ENCODE measurements at regions not wholly inside any gene's neighbourhood (a gene's known extent, or its start where the extent isn't known, plus 50 kb on each side); places are given as distances from the start of the nearest gene placed in this dataset.

DNA sequence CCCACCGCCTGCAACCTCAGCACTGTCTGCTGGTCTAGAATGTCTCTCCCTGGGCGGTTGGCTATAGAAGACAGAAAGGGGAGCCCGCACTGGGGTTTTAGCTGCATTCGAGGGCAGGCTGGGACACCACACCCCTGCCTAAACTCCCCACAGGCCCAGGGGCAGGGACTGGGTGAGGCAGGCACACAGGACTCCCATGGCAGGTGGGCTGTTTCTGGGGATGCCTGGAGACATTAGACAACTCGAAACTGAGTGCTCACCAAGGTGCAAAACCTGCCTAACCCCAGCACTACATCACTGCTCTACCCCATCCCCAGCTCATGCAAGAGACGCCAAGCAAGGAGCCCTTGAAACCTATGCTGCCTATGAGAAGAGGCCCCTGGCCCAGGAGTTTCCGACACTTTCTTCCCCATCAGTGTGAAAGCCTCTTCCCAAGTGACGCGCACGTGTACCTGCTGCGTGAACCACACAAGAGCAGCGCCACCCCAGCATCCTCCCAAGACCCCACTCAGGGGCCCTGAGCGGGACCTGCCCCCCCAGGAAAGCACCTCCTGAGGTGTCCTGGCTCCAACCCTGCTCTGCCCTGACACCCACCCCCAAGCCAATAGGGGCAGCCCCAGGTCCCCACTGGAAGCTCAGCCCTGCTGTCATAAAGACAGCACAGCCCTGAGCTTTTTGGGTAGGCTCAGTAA lies 121.2 kb downstream of the TUBA3C start:
- ATAC-seq (no peak), DNase-seq (ENCODE audit: low spot score) (no peak)
- H3K27me3 Mint-ChIP-seq (ENCODE audit: insufficient read depth, low read depth, poor library complexity), result peaks cover 6% of the 10 kb centered on the region
- Histone ChIP-seq H3K4me1 (ENCODE audit: insufficient read depth) (no peaks in the 10 kb centered on the region), H3K4me2 (no peak overlapping the region), H3K27ac (ENCODE audit: low read depth) (no peak overlapping the region), H3F3A (replicated peaks; ENCODE audit: low read depth) (no peaks in the 10 kb centered on the region), H3K4me3 (no peak overlapping the region), H2AFZ (no peak overlapping the region), H3K9me2 (ENCODE audit: insufficient read depth) (no peaks in the 10 kb centered on the region), H3K27me3 (ENCODE audit: insufficient read depth) (no peaks in the 10 kb centered on the region), H3K79me2 (replicated peaks; ENCODE audit: insufficient read depth) (no peaks in the 10 kb centered on the region), H4K20me1 (replicated peaks; ENCODE audit: insufficient read depth) (no peaks in the 10 kb centered on the region), H3K36me3 (ENCODE audit: insufficient read depth) (no peaks in the 10 kb centered on the region; the same call in 1 of the 2 replicates)
- peaks cover 43% of the 10 kb centered on the region for H3K36me3 Mint-ChIP-seq (ENCODE audit: low read depth)
- H3K27ac Mint-ChIP-seq, result no peak overlapping the region
- no peak overlapping the region for H3K4me3 Mint-ChIP-seq
- H3K9me3 Mint-ChIP-seq, result no peaks in the 10 kb centered on the region; the same call in none of the 3 replicates
- no peaks in the 10 kb centered on the region; the same call in 2 of the 3 replicates for H3K4me1 Mint-ChIP-seq
- TF ChIP-seq POLR2AphosphoS5 (IDR thresholded peaks at IDR 0.05; ENCODE audit: low read depth) (no peak), CREB1 (CRISPR knock-in tag; IDR thresholded peaks at IDR 0.05; ENCODE audit: low read depth) (no peak), STAT1 (IDR thresholded peaks at IDR 0.05; ENCODE audit: unreplicated experiment) (no peak), ZNF331 (CRISPR knock-in tag; IDR thresholded peaks at IDR 0.05; ENCODE audit: low read depth) (no peak), ETS1 (IDR thresholded peaks at IDR 0.05) (no peak), NANOG (IDR thresholded peaks at IDR 0.05; ENCODE audit: borderline replicate concordance) (no peak), EZH2 (IDR thresholded peaks at IDR 0.05; ENCODE audit: low read depth, unreplicated experiment) (no peak)
- TF ChIP-seq, protein P1, sequence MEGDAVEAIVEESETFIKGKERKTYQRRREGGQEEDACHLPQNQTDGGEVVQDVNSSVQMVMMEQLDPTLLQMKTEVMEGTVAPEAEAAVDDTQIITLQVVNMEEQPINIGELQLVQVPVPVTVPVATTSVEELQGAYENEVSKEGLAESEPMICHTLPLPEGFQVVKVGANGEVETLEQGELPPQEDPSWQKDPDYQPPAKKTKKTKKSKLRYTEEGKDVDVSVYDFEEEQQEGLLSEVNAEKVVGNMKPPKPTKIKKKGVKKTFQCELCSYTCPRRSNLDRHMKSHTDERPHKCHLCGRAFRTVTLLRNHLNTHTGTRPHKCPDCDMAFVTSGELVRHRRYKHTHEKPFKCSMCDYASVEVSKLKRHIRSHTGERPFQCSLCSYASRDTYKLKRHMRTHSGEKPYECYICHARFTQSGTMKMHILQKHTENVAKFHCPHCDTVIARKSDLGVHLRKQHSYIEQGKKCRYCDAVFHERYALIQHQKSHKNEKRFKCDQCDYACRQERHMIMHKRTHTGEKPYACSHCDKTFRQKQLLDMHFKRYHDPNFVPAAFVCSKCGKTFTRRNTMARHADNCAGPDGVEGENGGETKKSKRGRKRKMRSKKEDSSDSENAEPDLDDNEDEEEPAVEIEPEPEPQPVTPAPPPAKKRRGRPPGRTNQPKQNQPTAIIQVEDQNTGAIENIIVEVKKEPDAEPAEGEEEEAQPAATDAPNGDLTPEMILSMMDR (conservative IDR thresholded peaks at IDR 0.05; ENCODE audit: low read depth in 2 of 2), result no peak
- TF ChIP-seq, protein P2, sequence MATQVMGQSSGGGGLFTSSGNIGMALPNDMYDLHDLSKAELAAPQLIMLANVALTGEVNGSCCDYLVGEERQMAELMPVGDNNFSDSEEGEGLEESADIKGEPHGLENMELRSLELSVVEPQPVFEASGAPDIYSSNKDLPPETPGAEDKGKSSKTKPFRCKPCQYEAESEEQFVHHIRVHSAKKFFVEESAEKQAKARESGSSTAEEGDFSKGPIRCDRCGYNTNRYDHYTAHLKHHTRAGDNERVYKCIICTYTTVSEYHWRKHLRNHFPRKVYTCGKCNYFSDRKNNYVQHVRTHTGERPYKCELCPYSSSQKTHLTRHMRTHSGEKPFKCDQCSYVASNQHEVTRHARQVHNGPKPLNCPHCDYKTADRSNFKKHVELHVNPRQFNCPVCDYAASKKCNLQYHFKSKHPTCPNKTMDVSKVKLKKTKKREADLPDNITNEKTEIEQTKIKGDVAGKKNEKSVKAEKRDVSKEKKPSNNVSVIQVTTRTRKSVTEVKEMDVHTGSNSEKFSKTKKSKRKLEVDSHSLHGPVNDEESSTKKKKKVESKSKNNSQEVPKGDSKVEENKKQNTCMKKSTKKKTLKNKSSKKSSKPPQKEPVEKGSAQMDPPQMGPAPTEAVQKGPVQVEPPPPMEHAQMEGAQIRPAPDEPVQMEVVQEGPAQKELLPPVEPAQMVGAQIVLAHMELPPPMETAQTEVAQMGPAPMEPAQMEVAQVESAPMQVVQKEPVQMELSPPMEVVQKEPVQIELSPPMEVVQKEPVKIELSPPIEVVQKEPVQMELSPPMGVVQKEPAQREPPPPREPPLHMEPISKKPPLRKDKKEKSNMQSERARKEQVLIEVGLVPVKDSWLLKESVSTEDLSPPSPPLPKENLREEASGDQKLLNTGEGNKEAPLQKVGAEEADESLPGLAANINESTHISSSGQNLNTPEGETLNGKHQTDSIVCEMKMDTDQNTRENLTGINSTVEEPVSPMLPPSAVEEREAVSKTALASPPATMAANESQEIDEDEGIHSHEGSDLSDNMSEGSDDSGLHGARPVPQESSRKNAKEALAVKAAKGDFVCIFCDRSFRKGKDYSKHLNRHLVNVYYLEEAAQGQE (IDR thresholded peaks at IDR 0.05; ENCODE audit: unreplicated experiment), result no peak

All from GM23338 (cell line).